ENCODE measurements at regions not wholly inside any gene's neighbourhood (a gene's known extent, or its start where the extent isn't known, plus 50 kb on each side); places are given as distances from the start of the nearest gene placed in this dataset.

GRCh38 chrX:5051831-5052491, 1176.7 kb downstream of the NLGN4X start:
- no peak for TF ChIP-seq CTCF (IDR thresholded peaks at IDR 0.05)
- TF ChIP-seq POLR2A (IDR thresholded peaks at IDR 0.05) = no peak

Data from lower leg skin (tissue), 3 donors.